H9 (cell line): ENCODE measurements at regions not wholly inside any gene's neighbourhood (a gene's known extent, or its start where the extent isn't known, plus 50 kb on each side); places are given as distances from the start of the nearest gene placed in this dataset.

Source experiments
- DNase-seq: peaks from one replicate; pipeline ENCODE4 v3.0.0-alpha.2; 2017
- H2AFZ ChIP-seq: one replicate; pipeline ENCODE4 v1.6.1; 2013; ENCODE audit warnings: mild to moderate bottlenecking, low read length, control low read depth, moderate library complexity
- H2AK5ac ChIP-seq: 2 replicates; pipeline ENCODE4 v1.6.1; 2013; ENCODE audit warnings: low read length, control low read depth, mixed read lengths; ENCODE audit not compliant: insufficient read length
- H2BK120ac ChIP-seq: one replicate; pipeline ENCODE4 v1.6.1; 2013; ENCODE audit warnings: low read depth, mild to moderate bottlenecking, low read length, control low read depth, inconsistent platforms; ENCODE audit not compliant: poor library complexity, severe bottlenecking
- H2BK12ac ChIP-seq: 2 replicates; pipeline ENCODE4 v1.6.1; 2013; ENCODE audit warnings: low read length, control low read depth, mixed read lengths, low read depth; ENCODE audit not compliant: insufficient read length
- H2BK15ac ChIP-seq: 2 replicates; pipeline ENCODE4 v1.6.1; 2013; ENCODE audit warnings: low read depth, low read length, control low read depth
- H2BK20ac ChIP-seq: one replicate; pipeline ENCODE4 v1.6.1; 2013; ENCODE audit warnings: low read depth, mild to moderate bottlenecking, low read length, control low read depth, inconsistent platforms; ENCODE audit not compliant: poor library complexity, severe bottlenecking
- H2BK5ac ChIP-seq: 2 replicates; pipeline ENCODE4 v1.6.1; 2013; ENCODE audit warnings: low read length, control low read depth, mixed read lengths; ENCODE audit not compliant: insufficient read length
- H3K14ac ChIP-seq: 2 replicates; pipeline ENCODE4 v1.6.1; 2013; ENCODE audit warnings: low read length, control low read depth; ENCODE audit not compliant: insufficient read depth
- H3K18ac ChIP-seq: 2 replicates; pipeline ENCODE4 v1.6.1; 2013; ENCODE audit warnings: low read depth, mild to moderate bottlenecking, mixed read lengths, low read length, control low read depth; ENCODE audit not compliant: insufficient read length
- H3K23ac ChIP-seq: 2 replicates; pipeline ENCODE4 v1.6.1; 2013; ENCODE audit warnings: low read length, control low read depth, mixed read lengths, low read depth; ENCODE audit not compliant: insufficient read length
- H3K23me2 ChIP-seq: 2 replicates; pipeline ENCODE4 v1.6.1; 2013; ENCODE audit warnings: low read depth, mild to moderate bottlenecking, mixed read lengths, low read length, control low read depth; ENCODE audit not compliant: insufficient read length, poor library complexity, severe bottlenecking
- H3K27ac ChIP-seq: 2 replicates; pipeline ENCODE4 v1.5.1; 2013; ENCODE audit warnings: low read length, control low read depth, mixed read lengths, low read depth; ENCODE audit not compliant: insufficient read length
- H3K27me3 ChIP-seq: 2 replicates; pipeline ENCODE4 v1.6.1; 2013; ENCODE audit warnings: low read length, control low read depth, inconsistent platforms; ENCODE audit not compliant: insufficient read depth
- H3K4ac ChIP-seq: 2 replicates; pipeline ENCODE4 v1.6.1; 2013; ENCODE audit warnings: low read depth, mild to moderate bottlenecking, control low read depth, inconsistent platforms, low read length, moderate library complexity
- H3K4me1 ChIP-seq: 2 replicates; pipeline ENCODE4 v1.6.1; 2013; ENCODE audit warnings: low read length, control low read depth, inconsistent platforms; ENCODE audit not compliant: insufficient read depth
- H3K4me2 ChIP-seq: 2 replicates; pipeline ENCODE4 v1.6.1; 2013; ENCODE audit warnings: low read length, control low read depth, mixed read lengths; ENCODE audit not compliant: insufficient read length, insufficient read depth
- H3K56ac ChIP-seq: 2 replicates; pipeline ENCODE4 v1.6.1; 2013; ENCODE audit warnings: low read depth, mild to moderate bottlenecking, mixed read lengths, low read length, control low read depth; ENCODE audit not compliant: insufficient read length
- H3K79me1 ChIP-seq: 2 replicates; pipeline ENCODE4 v1.6.1; 2013; ENCODE audit warnings: low read depth, mild to moderate bottlenecking, moderate library complexity, low read length, control low read depth, inconsistent platforms; ENCODE audit not compliant: insufficient read depth, poor library complexity, severe bottlenecking
- H3K79me2 ChIP-seq: 2 replicates; pipeline ENCODE4 v1.6.1; 2013; ENCODE audit warnings: low read length, control low read depth, inconsistent platforms; ENCODE audit not compliant: insufficient read depth
- H3K9ac ChIP-seq: 2 replicates; pipeline ENCODE4 v1.6.1; 2013; ENCODE audit warnings: low read length, control low read depth, mixed read lengths; ENCODE audit not compliant: insufficient read length; ENCODE audit errors: extremely low read depth
- H3K9me3 ChIP-seq: one replicate; pipeline ENCODE4 v1.6.1; 2013; ENCODE audit warnings: low read depth, low read length, inconsistent platforms; ENCODE audit not compliant: control insufficient read depth
- H3T11ph ChIP-seq: one replicate; pipeline ENCODE4 v1.6.1; 2013; ENCODE audit warnings: mild to moderate bottlenecking, low read length, control low read depth, inconsistent platforms
- H4K20me1 ChIP-seq: one replicate; pipeline ENCODE4 v1.6.1; 2013; ENCODE audit not compliant: control insufficient read depth, insufficient read length, insufficient read depth
- H4K5ac ChIP-seq: 2 replicates; pipeline ENCODE4 v1.6.1; 2013; ENCODE audit warnings: low read depth, mild to moderate bottlenecking, mixed read lengths, low read length, control low read depth; ENCODE audit not compliant: insufficient read length
- H4K8ac ChIP-seq: replicated peaks from 2 replicates; pipeline ENCODE4 v1.6.1; 2013; ENCODE audit warnings: low read length, control low read depth, mixed read lengths, low read depth; ENCODE audit not compliant: insufficient read length
- H4K91ac ChIP-seq: 2 replicates; pipeline ENCODE4 v1.6.1; 2013; ENCODE audit warnings: low read depth, mild to moderate bottlenecking, moderate library complexity, mixed read lengths, low read length, control low read depth; ENCODE audit not compliant: insufficient read length
- H3K27ac Mint-ChIP-seq, 3 experiments: 2 replicates in 2 of 3; 3 replicates in 1 of 3; pipeline ENCODE4 v1.8.0; 2020 to 2021; ENCODE audit warnings: mixed read lengths in 3 of 3, mild to moderate bottlenecking in 1 of 3, moderate library complexity in 1 of 3
- H3K27me3 Mint-ChIP-seq: 2 replicates; pipeline ENCODE4 v1.8.0; 2021; ENCODE audit warnings: low read depth, mild to moderate bottlenecking, moderate library complexity, mixed read lengths
- H3K36me3 Mint-ChIP-seq, 3 experiments: 2 replicates in 2 of 3; 3 replicates in 1 of 3; pipeline ENCODE4 v1.8.0; 2020 to 2021; ENCODE audit warnings: low read depth in 3 of 3, mixed read lengths in 3 of 3; ENCODE audit not compliant: insufficient read depth in 1 of 3
- H3K4me1 Mint-ChIP-seq, 2 experiments: 2 replicates each; pipeline ENCODE4 v1.8.0; 2020; ENCODE audit warnings: mixed read lengths in 2 of 2
- H3K4me3 Mint-ChIP-seq, 2 experiments: 2 replicates in 1 of 2; 3 replicates in 1 of 2; pipeline ENCODE4 v1.8.0; 2020 to 2021; ENCODE audit warnings: mild to moderate bottlenecking in 2 of 2, mixed read lengths in 2 of 2, moderate library complexity in 1 of 2
- H3K9me3 Mint-ChIP-seq, 2 experiments: 2 replicates in 1 of 2; 3 replicates in 1 of 2; pipeline ENCODE4 v1.8.0; 2020; ENCODE audit warnings: mild to moderate bottlenecking in 2 of 2, mixed read lengths in 2 of 2, moderate library complexity in 1 of 2
- WGBS: extraction: QIAGEN DNeasy Blood & Tissue Kit; methylation state at CpG from one replicate; pipeline ENCODE4 v1.1.7; 2013; ENCODE audit warnings: missing lambda C conversion rate, low lambda C conversion rate, mixed read lengths; ENCODE audit not compliant: insufficient read length; ENCODE audit errors: extremely low coverage; 5-methylcytosine and 5-hydroxymethylcytosine counted together
- TF ChIP-seq, protein P1 (sequence below): fragments of 200-600 bp; sonication (generic); conservative IDR thresholded peaks from 3 replicates; pipeline ENCODE4 v1.8.0; 2021; ENCODE audit warnings: antibody characterized with exemption, mild to moderate bottlenecking

DNA sequence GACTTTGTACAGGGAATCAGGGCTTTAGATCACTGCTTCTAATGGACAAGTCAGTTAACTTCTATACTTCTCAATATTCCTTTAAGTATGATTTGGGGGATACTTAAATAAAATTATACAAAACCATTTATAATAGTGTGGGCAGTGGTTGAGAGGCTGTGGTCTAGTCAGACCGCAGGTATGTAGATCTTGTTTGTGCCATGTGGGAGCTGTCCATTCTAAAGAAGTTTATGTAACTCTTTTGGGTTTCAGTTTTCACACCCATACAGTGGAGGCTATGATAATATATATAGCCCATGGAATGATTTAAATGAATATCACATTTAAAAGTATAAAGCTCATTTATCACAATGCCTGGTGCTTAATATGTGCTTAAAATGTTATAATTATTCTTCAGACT lies 654.3 kb upstream of the KIF2B start:
- Mint-ChIP-seq H3K27me3 (no peaks in the 10 kb centered on the region), H3K4me1 (peaks cover 0 to 12% of the 10 kb centered on the region in 2 experiments; a peak in 2 of 4 replicates), H3K9me3 (no peaks in the 10 kb centered on the region), H3K36me3 (no peaks in the 10 kb centered on the region; a peak in 1 of 7 replicates), H3K4me3 (no peak overlapping the region), H3K27ac (no peak overlapping the region)
- Histone ChIP-seq H3K23ac (no peak overlapping the region), H3K27ac (no peak overlapping the region), H3K79me2 (no peaks in the 10 kb centered on the region), H3K4ac (no peak overlapping the region), H2AFZ (no peak overlapping the region), H3K14ac (no peak overlapping the region), H4K91ac (no peak overlapping the region), H3K18ac (no peak overlapping the region), H4K20me1 (no peaks in the 10 kb centered on the region), H3T11ph (no peak overlapping the region), H3K9ac (no peak overlapping the region), H4K8ac (no peak overlapping the region), H2BK120ac (no peak overlapping the region), H3K4me1 (no peaks in the 10 kb centered on the region), H3K79me1 (no peaks in the 10 kb centered on the region), H4K5ac (no peak overlapping the region), H3K56ac (no peak overlapping the region), H3K9me3 (no peaks in the 10 kb centered on the region), H3K4me2 (no peak overlapping the region), H2BK15ac (no peak overlapping the region), H3K27me3 (no peaks in the 10 kb centered on the region), H2BK20ac (no peak overlapping the region), H2AK5ac (no peak overlapping the region), H2BK5ac (no peak overlapping the region), H2BK12ac (no peak overlapping the region), H3K23me2 (no peaks in the 10 kb centered on the region)
- TF ChIP-seq, protein P1, sequence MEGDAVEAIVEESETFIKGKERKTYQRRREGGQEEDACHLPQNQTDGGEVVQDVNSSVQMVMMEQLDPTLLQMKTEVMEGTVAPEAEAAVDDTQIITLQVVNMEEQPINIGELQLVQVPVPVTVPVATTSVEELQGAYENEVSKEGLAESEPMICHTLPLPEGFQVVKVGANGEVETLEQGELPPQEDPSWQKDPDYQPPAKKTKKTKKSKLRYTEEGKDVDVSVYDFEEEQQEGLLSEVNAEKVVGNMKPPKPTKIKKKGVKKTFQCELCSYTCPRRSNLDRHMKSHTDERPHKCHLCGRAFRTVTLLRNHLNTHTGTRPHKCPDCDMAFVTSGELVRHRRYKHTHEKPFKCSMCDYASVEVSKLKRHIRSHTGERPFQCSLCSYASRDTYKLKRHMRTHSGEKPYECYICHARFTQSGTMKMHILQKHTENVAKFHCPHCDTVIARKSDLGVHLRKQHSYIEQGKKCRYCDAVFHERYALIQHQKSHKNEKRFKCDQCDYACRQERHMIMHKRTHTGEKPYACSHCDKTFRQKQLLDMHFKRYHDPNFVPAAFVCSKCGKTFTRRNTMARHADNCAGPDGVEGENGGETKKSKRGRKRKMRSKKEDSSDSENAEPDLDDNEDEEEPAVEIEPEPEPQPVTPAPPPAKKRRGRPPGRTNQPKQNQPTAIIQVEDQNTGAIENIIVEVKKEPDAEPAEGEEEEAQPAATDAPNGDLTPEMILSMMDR = no peak
- WGBS = no CpG with 5 or more reads among the region's 1 CpG
- DNase-seq = no peak
